Loucy (cell line): ENCODE measurements at regions not wholly inside any gene's neighbourhood (a gene's known extent, or its start where the extent isn't known, plus 50 kb on each side); places are given as distances from the start of the nearest gene placed in this dataset.

Source experiments
- EZH2phosphoT487 ChIP-seq: fragments of 200-600 bp; IDR thresholded peaks from 2 replicates; pipeline ENCODE4 v1.6.1; 2018; ENCODE audit warnings: antibody characterized with exemption, mild to moderate bottlenecking, moderate library complexity, borderline replicate concordance
- TF ChIP-seq, protein P1 (sequence below): fragments of 200-600 bp; sonication (generic); conservative IDR thresholded peaks from 2 replicates; pipeline ENCODE4 v1.5.1; 2014; ENCODE audit warnings: mild to moderate bottlenecking, antibody characterized with exemption, low read length

DNA sequence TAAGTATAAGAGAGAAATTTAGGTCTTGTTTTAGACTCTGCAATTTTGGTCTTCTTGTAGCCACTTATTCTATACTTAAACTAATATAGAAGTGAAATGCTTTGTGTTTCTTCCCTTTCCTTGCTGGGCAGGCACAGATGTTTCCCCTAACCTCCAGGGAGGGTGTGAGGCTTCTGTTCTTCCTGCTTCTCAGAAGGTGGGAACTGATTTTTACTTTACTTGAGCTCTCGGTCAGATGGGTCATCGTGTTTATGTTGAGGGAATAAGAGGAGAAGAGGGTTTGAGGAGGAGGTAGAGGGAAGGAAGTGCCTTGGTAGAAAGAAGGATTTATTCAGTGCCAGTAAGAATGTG is 92.5 kb upstream of the CXCR4 start:
- TF ChIP-seq, protein P1, sequence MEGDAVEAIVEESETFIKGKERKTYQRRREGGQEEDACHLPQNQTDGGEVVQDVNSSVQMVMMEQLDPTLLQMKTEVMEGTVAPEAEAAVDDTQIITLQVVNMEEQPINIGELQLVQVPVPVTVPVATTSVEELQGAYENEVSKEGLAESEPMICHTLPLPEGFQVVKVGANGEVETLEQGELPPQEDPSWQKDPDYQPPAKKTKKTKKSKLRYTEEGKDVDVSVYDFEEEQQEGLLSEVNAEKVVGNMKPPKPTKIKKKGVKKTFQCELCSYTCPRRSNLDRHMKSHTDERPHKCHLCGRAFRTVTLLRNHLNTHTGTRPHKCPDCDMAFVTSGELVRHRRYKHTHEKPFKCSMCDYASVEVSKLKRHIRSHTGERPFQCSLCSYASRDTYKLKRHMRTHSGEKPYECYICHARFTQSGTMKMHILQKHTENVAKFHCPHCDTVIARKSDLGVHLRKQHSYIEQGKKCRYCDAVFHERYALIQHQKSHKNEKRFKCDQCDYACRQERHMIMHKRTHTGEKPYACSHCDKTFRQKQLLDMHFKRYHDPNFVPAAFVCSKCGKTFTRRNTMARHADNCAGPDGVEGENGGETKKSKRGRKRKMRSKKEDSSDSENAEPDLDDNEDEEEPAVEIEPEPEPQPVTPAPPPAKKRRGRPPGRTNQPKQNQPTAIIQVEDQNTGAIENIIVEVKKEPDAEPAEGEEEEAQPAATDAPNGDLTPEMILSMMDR: no peak
- TF ChIP-seq EZH2phosphoT487: no peak
